GM12878 (cell line): ENCODE measurements at regions not wholly inside any gene's neighbourhood (a gene's known extent, or its start where the extent isn't known, plus 50 kb on each side); places are given as distances from the start of the nearest gene placed in this dataset.

Experiments used
- ATAC-seq: fragments of 200-7000 bp; cut with Tn5 transposase; 3 replicates; pipeline ENCODE4 v1.9.1; 2020; ENCODE audit warnings: mild to moderate bottlenecking, moderate library complexity
- BruUV-seq: library from RNA; stranded (reverse); fragments of 400-500 nt; replicated peaks from 2 replicates; lab custom pipeline; 2021; lab: Mats Ljungman, UMichigan
- CTCF ChIA-PET: fragments of 300-600 bp; sonication (Branson Sonifier 250); formaldehyde crosslinking; extraction: SDS; loops from one replicate; lab custom pipeline; 2021; ENCODE audit warnings: inconsistent platforms; lab: Yijun Ruan, JAX
- POLR2A ChIA-PET: fragments of 350-600 bp; formaldehyde crosslinking; extraction: SDS; loops from one replicate; lab custom pipeline; 2021; ENCODE audit warnings: inconsistent platforms; lab: Charles Lee
- RAD21 ChIA-PET: fragments of 300-600 bp; sonication (Branson Sonifier 250); formaldehyde crosslinking; loops from one replicate; lab custom pipeline; 2023; ENCODE audit warnings: antibody characterized with exemption; ENCODE audit not compliant: unreplicated experiment; lab: Charles Lee
- SMC1A ChIA-PET: fragments of 300-600 bp; sonication (Branson Sonifier 250); formaldehyde crosslinking; loops from one replicate; lab custom pipeline; 2023; ENCODE audit not compliant: unreplicated experiment, uncharacterized antibody; lab: Charles Lee
- DNase-seq: peaks from one replicate; pipeline ENCODE4 v3.0.0-alpha.2; 2011; ENCODE audit warnings: low read depth, low spot score
- FAIRE-seq: peaks from 3 replicates; lab custom pipeline; 2011; peaks lifted over from hg19 to GRCh38; lab: Jason Lieb, UNC
- H2AFZ ChIP-seq: 2 replicates; pipeline ENCODE4 v1.6.0; 2011; ENCODE audit warnings: low read depth, low read length, control low read depth; ENCODE audit not compliant: control insufficient read depth
- H3K27ac ChIP-seq: 2 replicates; pipeline ENCODE4 v1.5.1; 2011; ENCODE audit warnings: control low read depth; ENCODE audit not compliant: control insufficient read depth, insufficient read depth
- H3K27me3 ChIP-seq, 2 experiments: replicated peaks in 1 of 2; 2 replicates each; pipeline versions ENCODE4 v1.6.0 to v1.6.1; 2011; ENCODE audit warnings: low read length in 1 of 2; ENCODE audit not compliant: control insufficient read depth in 2 of 2, insufficient read depth in 2 of 2
- H3K36me3 ChIP-seq, 2 experiments: 2 replicates each; pipeline ENCODE4 v1.5.1; 2011; ENCODE audit warnings: low read length in 1 of 2; ENCODE audit not compliant: control insufficient read depth in 2 of 2, insufficient read depth in 2 of 2
- H3K4me1 ChIP-seq: 2 replicates; pipeline ENCODE4 v1.6.1; 2011; ENCODE audit warnings: mild to moderate bottlenecking, low read length, moderate library complexity, mixed read lengths; ENCODE audit not compliant: control insufficient read depth, insufficient read depth
- H3K4me2 ChIP-seq: 2 replicates; pipeline ENCODE4 v1.6.0; 2011; ENCODE audit warnings: control low read depth; ENCODE audit not compliant: control insufficient read depth, insufficient read depth
- H3K4me3 ChIP-seq: fragments of 200-600 bp; sonication (generic); 2 replicates; pipeline ENCODE4 v1.5.1; 2016
- H3K79me2 ChIP-seq: 2 replicates; pipeline ENCODE4 v1.6.0; 2011; ENCODE audit warnings: low read length; ENCODE audit not compliant: control insufficient read depth, insufficient read depth
- H3K9ac ChIP-seq: 2 replicates; pipeline ENCODE4 v1.8.0; 2011; ENCODE audit warnings: low read length, control low read depth, mixed read lengths; ENCODE audit not compliant: control insufficient read depth, insufficient read depth
- H3K9me3 ChIP-seq: replicated peaks from 3 replicates; pipeline ENCODE4 v1.5.1; 2011; ENCODE audit warnings: mild to moderate bottlenecking, low read length; ENCODE audit not compliant: control insufficient read depth, insufficient read depth
- H4K20me1 ChIP-seq: 2 replicates; pipeline ENCODE4 v1.6.0; 2011; ENCODE audit not compliant: control insufficient read depth, insufficient read depth
- BCL3 ChIP-seq: IDR thresholded peaks from 2 replicates; pipeline ENCODE4 v1.6.1; 2011; ENCODE audit warnings: borderline replicate concordance, low read depth, mild to moderate bottlenecking, moderate library complexity, low read length; ENCODE audit not compliant: insufficient read depth, poor library complexity, severe bottlenecking
- BCLAF1 ChIP-seq: fragments of 450-650 bp; IDR thresholded peaks from 2 replicates; pipeline ENCODE4 v1.6.1; 2017; ENCODE audit warnings: antibody characterized with exemption, mild to moderate bottlenecking, moderate library complexity
- CREM ChIP-seq: IDR thresholded peaks from 2 replicates; pipeline ENCODE4 v1.6.1; 2014; ENCODE audit warnings: antibody characterized with exemption, low read depth
- CTCF ChIP-seq, 3 experiments: IDR thresholded peaks in 2 of 3; conservative IDR thresholded peaks in 1 of 3; 2 replicates each; pipeline ENCODE4 v1.5.1; 2011; ENCODE audit warnings: low read depth in 3 of 3, low read length in 3 of 3, mild to moderate bottlenecking in 3 of 3, control low read depth in 2 of 3, moderate library complexity in 2 of 3, inconsistent platforms in 1 of 3, mixed read lengths in 1 of 3; ENCODE audit not compliant: control insufficient read depth in 2 of 3, insufficient read depth in 1 of 3; ENCODE audit errors: extremely low read depth in 1 of 3
- HDAC2 ChIP-seq: fragments of 200-600 bp; sonication (generic); IDR thresholded peaks from 2 replicates; pipeline ENCODE4 v1.6.1; 2017
- HDGF ChIP-seq: fragments of 450-650 bp; IDR thresholded peaks from 2 replicates; pipeline ENCODE4 v1.6.1; 2016; ENCODE audit warnings: antibody characterized with exemption
- MXI1 ChIP-seq: fragments of 150-350 bp; IDR thresholded peaks from 2 replicates; pipeline ENCODE4 v1.6.1; 2011; ENCODE audit warnings: low read depth, mild to moderate bottlenecking, inconsistent platforms, low read length, improper control_type of control experiment
- NFIC ChIP-seq: IDR thresholded peaks from 2 replicates; pipeline ENCODE4 v1.6.1; 2012; ENCODE audit warnings: low read depth, mild to moderate bottlenecking, inconsistent platforms, low read length, moderate library complexity
- NRF1 ChIP-seq: conservative IDR thresholded peaks from 2 replicates; pipeline ENCODE4 v1.6.1; 2011; ENCODE audit warnings: mild to moderate bottlenecking, low read depth, low read length, improper control_type of control experiment
- PKNOX1 ChIP-seq: fragments of 450-650 bp; IDR thresholded peaks from 2 replicates; pipeline ENCODE4 v1.6.1; 2016; ENCODE audit warnings: mild to moderate bottlenecking
- PML ChIP-seq: IDR thresholded peaks from 2 replicates; pipeline ENCODE4 v1.6.1; 2012; ENCODE audit warnings: low read length, inconsistent platforms
- SREBF2 ChIP-seq: IDR thresholded peaks from 2 replicates; pipeline ENCODE4 v1.6.1; 2012; ENCODE audit warnings: mild to moderate bottlenecking, low read length
- TARDBP ChIP-seq: IDR thresholded peaks from 2 replicates; pipeline ENCODE4 v1.6.1; 2016; ENCODE audit warnings: borderline replicate concordance
- TCF7 ChIP-seq: IDR thresholded peaks from 2 replicates; pipeline ENCODE4 v1.6.1; 2014; ENCODE audit warnings: antibody characterized with exemption, borderline replicate concordance
- ZSCAN29 ChIP-seq: fragments of 450-650 bp; IDR thresholded peaks from 2 replicates; pipeline ENCODE4 v1.6.1; 2017; ENCODE audit warnings: mild to moderate bottlenecking, moderate library complexity
- WGBS: methylation state at CpG from one replicate; pipeline ENCODE4 v1.1.6; 2016; ENCODE audit warnings: low lambda C conversion rate; ENCODE audit not compliant: insufficient replicate concordance, insufficient coverage; ENCODE audit errors: missing lambda C conversion rate; 5-methylcytosine and 5-hydroxymethylcytosine counted together
- in situ Hi-C: fragments of 300-500 bp; cut with MboI; formaldehyde crosslinking; loops from 9 replicates; pipeline ENCODE4 v1.14.3; 2018; ENCODE audit warnings: mixed read lengths
- intact Hi-C: fragments of 100-400 bp; cut with micrococcal nuclease; formaldehyde crosslinking; loops from one replicate; pipeline ENCODE4 v1.14.2; 2022; ENCODE audit not compliant: unreplicated experiment

- FAIRE-seq (no peak), DNase-seq (no peak), ATAC-seq (no peak)
- ChIA-PET POLR2A (no interaction called here), CTCF (interaction anchor here (1.1 kb wide), 1 partner anchor 23 kb away, joined by 4 read pairs; no protein-coding TSS in a partner anchor), RAD21 (no interaction called here), SMC1A (interaction anchor here (0.7 to 1.3 kb wide), 4 partner anchors 12 to 86 kb away, joined by 3 to 5 read pairs (median 3); no protein-coding TSS in a partner anchor)
- no peaks in the 10 kb centered on the region for H4K20me1 ChIP-seq
- BruUV-seq = no TSS peak
- in situ Hi-C loops = no loop called here
- H3K9me3 ChIP-seq = no peaks in the 10 kb centered on the region
- intact Hi-C loops = no loop called here
- H3K27ac ChIP-seq = no peak overlapping the region
- no peak overlapping the region for H2AFZ ChIP-seq
- 0% methylated on average over 1 of the region's 1 CpG for WGBS
- no peaks in the 10 kb centered on the region for H3K4me1 ChIP-seq
- H3K36me3 ChIP-seq = no peaks in the 10 kb centered on the region
- H3K27me3 ChIP-seq = no peaks in the 10 kb centered on the region
- TF ChIP-seq TCF7 = no peak
- no peak for TF ChIP-seq CTCF (IDR thresholded peaks at IDR 0.05 in 2 of 3, conservative IDR thresholded peaks at IDR 0.05 in 1 of 3; ENCODE audit: control insufficient read depth in 2 of 3, extremely low read depth in 1 of 3, insufficient read depth in 1 of 3, low read depth in 3 of 3, low read length in 3 of 3)
- TF ChIP-seq TARDBP = no peak
- TF ChIP-seq NRF1 = no peak
- TF ChIP-seq CREM = no peak
- TF ChIP-seq HDAC2 = no peak
- TF ChIP-seq NFIC = no peak
- TF ChIP-seq HDGF = no peak
- TF ChIP-seq PKNOX1 = no peak
- TF ChIP-seq BCLAF1 = no peak
- no peak for TF ChIP-seq PML
- no peak for TF ChIP-seq MXI1
- TF ChIP-seq ZSCAN29 = no peak
- no peak for TF ChIP-seq BCL3
- TF ChIP-seq SREBF2 = no peak
- H3K4me3 ChIP-seq = no peak overlapping the region
- no peak overlapping the region for H3K4me2 ChIP-seq
- H3K79me2 ChIP-seq = no peaks in the 10 kb centered on the region
- H3K9ac ChIP-seq = no peak overlapping the region
Observed at GRCh38 chr11:29306527-29306926, 710.3 kb downstream of the KCNA4 start.
